Neural progenitor cell (in vitro differentiated cells): ENCODE measurements at regions not wholly inside any gene's neighbourhood (a gene's known extent, or its start where the extent isn't known, plus 50 kb on each side); places are given as distances from the start of the nearest gene placed in this dataset.

Experiments used
- EZH2 ChIP-seq: fragments of 200-600 bp; sonication (generic); IDR thresholded peaks from 2 replicates; pipeline ENCODE4 v1.6.1; 2017; ENCODE audit warnings: antibody characterized with exemption, mild to moderate bottlenecking, moderate library complexity
- TF ChIP-seq, protein P1 (sequence below): fragments of 200-600 bp; sonication (generic); IDR thresholded peaks from 2 replicates; pipeline ENCODE4 v1.5.1; 2017; ENCODE audit warnings: antibody characterized with exemption, mild to moderate bottlenecking

DNA sequence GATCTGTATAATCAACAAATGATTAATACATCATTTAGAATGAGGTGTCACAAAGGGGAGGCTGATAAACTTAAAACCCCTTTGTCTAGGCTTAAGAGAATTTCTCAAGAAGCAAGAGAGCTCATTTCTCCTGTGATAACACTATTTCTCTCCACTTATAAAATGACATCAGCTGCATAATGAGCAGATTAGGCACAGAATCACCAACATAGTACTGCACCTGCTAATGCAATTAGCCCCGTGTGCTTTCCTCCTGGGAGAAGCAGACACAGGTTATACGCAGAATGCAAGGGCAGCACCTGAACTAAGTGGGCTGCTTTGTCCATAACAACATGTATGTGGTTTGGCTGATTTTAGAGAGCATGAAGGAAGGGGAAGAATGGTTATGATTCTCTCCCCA is 515.3 kb upstream of the CFAP20DC start:
- TF ChIP-seq, protein P1, sequence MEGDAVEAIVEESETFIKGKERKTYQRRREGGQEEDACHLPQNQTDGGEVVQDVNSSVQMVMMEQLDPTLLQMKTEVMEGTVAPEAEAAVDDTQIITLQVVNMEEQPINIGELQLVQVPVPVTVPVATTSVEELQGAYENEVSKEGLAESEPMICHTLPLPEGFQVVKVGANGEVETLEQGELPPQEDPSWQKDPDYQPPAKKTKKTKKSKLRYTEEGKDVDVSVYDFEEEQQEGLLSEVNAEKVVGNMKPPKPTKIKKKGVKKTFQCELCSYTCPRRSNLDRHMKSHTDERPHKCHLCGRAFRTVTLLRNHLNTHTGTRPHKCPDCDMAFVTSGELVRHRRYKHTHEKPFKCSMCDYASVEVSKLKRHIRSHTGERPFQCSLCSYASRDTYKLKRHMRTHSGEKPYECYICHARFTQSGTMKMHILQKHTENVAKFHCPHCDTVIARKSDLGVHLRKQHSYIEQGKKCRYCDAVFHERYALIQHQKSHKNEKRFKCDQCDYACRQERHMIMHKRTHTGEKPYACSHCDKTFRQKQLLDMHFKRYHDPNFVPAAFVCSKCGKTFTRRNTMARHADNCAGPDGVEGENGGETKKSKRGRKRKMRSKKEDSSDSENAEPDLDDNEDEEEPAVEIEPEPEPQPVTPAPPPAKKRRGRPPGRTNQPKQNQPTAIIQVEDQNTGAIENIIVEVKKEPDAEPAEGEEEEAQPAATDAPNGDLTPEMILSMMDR = no peak
- TF ChIP-seq EZH2 = no peak
